Keratinocyte (primary cell): ENCODE measurements at regions not wholly inside any gene's neighbourhood (a gene's known extent, or its start where the extent isn't known, plus 50 kb on each side); places are given as distances from the start of the nearest gene placed in this dataset.

ENCODE experiments used
- DNase-seq: peaks from one replicate; pipeline ENCODE4 v3.0.0-alpha.2; 2011; ENCODE audit warnings: low read depth, missing footprints, low spot score
- FAIRE-seq: peaks from 2 replicates; lab custom pipeline; 2011; peaks lifted over from hg19 to GRCh38; lab: Jason Lieb, UNC
- H2AFZ ChIP-seq: 2 replicates; pipeline ENCODE4 v1.6.0; 2012; ENCODE audit warnings: low read length, control low read depth, inconsistent platforms; ENCODE audit not compliant: control insufficient read depth
- H3K27ac ChIP-seq: 2 replicates; pipeline ENCODE4 v1.5.1; 2011; ENCODE audit warnings: low read length; ENCODE audit not compliant: control insufficient read depth, insufficient read depth
- H3K27me3 ChIP-seq: 3 replicates; pipeline ENCODE4 v1.6.0; 2011; ENCODE audit warnings: low read length; ENCODE audit not compliant: control insufficient read depth, insufficient read depth; ENCODE audit errors: extremely low read depth
- H3K36me3 ChIP-seq, 2 experiments: 2 replicates in 1 of 2; 3 replicates in 1 of 2; pipeline ENCODE4 v1.5.1; 2011; ENCODE audit warnings: low read length in 2 of 2, mild to moderate bottlenecking in 1 of 2; ENCODE audit not compliant: control insufficient read depth in 2 of 2, insufficient read depth in 2 of 2; ENCODE audit errors: extremely low read depth in 1 of 2
- H3K4me1 ChIP-seq: 3 replicates; pipeline ENCODE4 v1.5.1; 2011; ENCODE audit warnings: low read length; ENCODE audit not compliant: control insufficient read depth, insufficient read depth; ENCODE audit errors: extremely low read depth
- H3K4me2 ChIP-seq: 3 replicates; pipeline ENCODE4 v1.6.0; 2011; ENCODE audit warnings: low read depth, low read length; ENCODE audit not compliant: control insufficient read depth, insufficient read depth; ENCODE audit errors: extremely low read depth
- H3K4me3 ChIP-seq, 3 experiments: fragments of 200-600 bp in 1 of 3; sonication (generic) in 1 of 3; 2 replicates in 2 of 3; 3 replicates in 1 of 3; pipeline ENCODE4 v1.5.1; 2011 to 2016; ENCODE audit warnings: low read length in 3 of 3, mild to moderate bottlenecking in 3 of 3, control low read depth in 2 of 3, inconsistent platforms in 1 of 3, low read depth in 1 of 3, mixed read lengths in 1 of 3, mixed run types in 1 of 3, moderate library complexity in 1 of 3; ENCODE audit not compliant: control insufficient read depth in 2 of 3, insufficient read depth in 2 of 3; ENCODE audit errors: extremely low read depth in 1 of 3
- H3K79me2 ChIP-seq: 2 replicates; pipeline ENCODE4 v1.6.0; 2012; ENCODE audit warnings: low read length; ENCODE audit not compliant: control insufficient read depth, insufficient read depth
- H3K9ac ChIP-seq: 3 replicates; pipeline ENCODE4 v1.6.0; 2011; ENCODE audit warnings: low read length; ENCODE audit not compliant: control insufficient read depth, insufficient read depth; ENCODE audit errors: extremely low read depth
- H3K9me1 ChIP-seq: 3 replicates; pipeline ENCODE4 v1.6.0; 2011; ENCODE audit warnings: low read length; ENCODE audit not compliant: control insufficient read depth, insufficient read depth; ENCODE audit errors: extremely low read depth
- H3K9me3 ChIP-seq: 2 replicates; pipeline ENCODE4 v1.5.1; 2012; ENCODE audit warnings: low read depth, low read length; ENCODE audit not compliant: control insufficient read depth
- H4K20me1 ChIP-seq: 3 replicates; pipeline ENCODE4 v1.6.0; 2011; ENCODE audit warnings: low read length; ENCODE audit not compliant: control insufficient read depth, insufficient read depth; ENCODE audit errors: extremely low read depth
- CTCF ChIP-seq, 3 experiments: IDR thresholded peaks in 1 of 3; conservative IDR thresholded peaks in 1 of 3; optimal IDR thresholded peaks in 1 of 3; 2 replicates in 2 of 3; 3 replicates in 1 of 3; pipeline versions ENCODE3 to v1.5.1; 2011; ENCODE audit warnings: low read length in 3 of 3, mild to moderate bottlenecking in 3 of 3, moderate library complexity in 2 of 3, control low read depth in 1 of 3, inconsistent platforms in 1 of 3; ENCODE audit not compliant: insufficient read depth in 2 of 3; ENCODE audit errors: extremely low read depth in 1 of 3
- EZH2 ChIP-seq: IDR thresholded peaks from one replicate; pipeline ENCODE4 v1.6.1; 2012; ENCODE audit warnings: inconsistent platforms, mild to moderate bottlenecking, low read length, moderate library complexity
- dilution Hi-C: fragments of 300-500 bp; cut with MboI; formaldehyde crosslinking; loops from one replicate; pipeline ENCODE4 v1.7.0; 2020; ENCODE audit warnings: low sequenced_read_pairs; ENCODE audit not compliant: extremely low pct_ligation_motif_present

- Histone ChIP-seq H3K79me2 (no peaks in the 10 kb centered on the region), H3K9ac (no peak overlapping the region), H3K9me1 (no peaks in the 10 kb centered on the region), H3K4me1 (no peaks in the 10 kb centered on the region), H3K27ac (no peak overlapping the region), H3K27me3 (peaks cover 28% of the 10 kb centered on the region), H2AFZ (no peak overlapping the region), H3K4me3 (no peak overlapping the region), H3K36me3 (no peaks in the 10 kb centered on the region), H3K9me3 (no peaks in the 10 kb centered on the region), H3K4me2 (no peak overlapping the region), H4K20me1 (no peaks in the 10 kb centered on the region)
- dilution Hi-C loops = no loop called here
- DNase-seq (no peak), FAIRE-seq (no peak)
- TF ChIP-seq CTCF (optimal IDR thresholded peaks at IDR 0.05 in 1 of 3, IDR thresholded peaks at IDR 0.05 in 1 of 3, conservative IDR thresholded peaks at IDR 0.05 in 1 of 3; ENCODE audit: extremely low read depth in 1 of 3, insufficient read depth in 2 of 3, low read length in 3 of 3) (no peak), EZH2 (peak; percentile 29)
Observed at GRCh38 chr15:70289191-70289955, 191.7 kb upstream of the TLE3 start.

- no peaks in the 10 kb centered on the region for H3K9me3 ChIP-seq
- no peak overlapping the region for H2AFZ ChIP-seq
- TF ChIP-seq EZH2 (no peak), CTCF (optimal IDR thresholded peaks at IDR 0.05 in 1 of 3, IDR thresholded peaks at IDR 0.05 in 1 of 3, conservative IDR thresholded peaks at IDR 0.05 in 1 of 3; ENCODE audit: extremely low read depth in 1 of 3, insufficient read depth in 2 of 3, low read length in 3 of 3) (no peak)
- no peak overlapping the region for H3K4me3 ChIP-seq
- H4K20me1 ChIP-seq = no peaks in the 10 kb centered on the region
- no peak for DNase-seq
- H3K9me1 ChIP-seq = no peaks in the 10 kb centered on the region
- H3K4me1 ChIP-seq = peaks cover 3% of the 10 kb centered on the region
- no peaks in the 10 kb centered on the region for H3K36me3 ChIP-seq
- no peak overlapping the region for H3K4me2 ChIP-seq
- dilution Hi-C loops = no loop called here
- H3K79me2 ChIP-seq = no peaks in the 10 kb centered on the region
- H3K27me3 ChIP-seq = peaks cover 22% of the 10 kb centered on the region
- no peak for FAIRE-seq
- no peak overlapping the region for H3K9ac ChIP-seq
- no peak overlapping the region for H3K27ac ChIP-seq
Observed at GRCh38 chr15:70286113-70286806, 188.5 kb upstream of the TLE3 start.
